ENCODE measurements at regions not wholly inside any gene's neighbourhood (a gene's known extent, or its start where the extent isn't known, plus 50 kb on each side); places are given as distances from the start of the nearest gene placed in this dataset.

DNA sequence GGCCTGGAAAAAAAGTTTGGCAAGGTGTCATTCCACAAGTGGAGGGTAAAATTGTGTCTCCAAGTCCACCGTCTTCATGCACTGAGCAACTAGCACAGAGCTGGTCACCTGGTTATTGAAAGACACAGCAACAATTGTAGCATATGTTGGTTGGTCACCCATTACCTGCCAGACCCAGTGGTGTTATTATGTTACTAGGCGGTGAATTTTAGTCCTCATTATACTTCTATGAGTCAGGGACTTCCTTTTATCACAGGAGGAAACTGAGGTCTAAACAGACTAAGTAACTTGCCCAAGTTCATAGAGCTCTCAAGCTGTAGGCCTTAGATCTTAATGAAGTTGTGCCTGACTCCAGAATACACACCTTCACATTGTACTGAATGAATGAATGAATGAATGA lies 94.9 kb upstream of the VANGL1 start:
- TF ChIP-seq CTCF (IDR thresholded peaks at IDR 0.05; ENCODE audit: low read depth, low read length) (no peak), EZH2phosphoT487 (IDR thresholded peaks at IDR 0.05; ENCODE audit: low read depth) (no peak)
